Endodermal cell (in vitro differentiated cells): ENCODE measurements at regions not wholly inside any gene's neighbourhood (a gene's known extent, or its start where the extent isn't known, plus 50 kb on each side); places are given as distances from the start of the nearest gene placed in this dataset.

Source experiments
- DNase-seq: peaks from one replicate; pipeline ENCODE4 v3.0.0-alpha.2; 2017
- H3K27ac ChIP-seq: 2 replicates; pipeline ENCODE4 v1.5.1; 2013; ENCODE audit warnings: mild to moderate bottlenecking, low read depth, low read length, moderate library complexity
- H3K27me3 ChIP-seq: 2 replicates; pipeline ENCODE4 v1.6.1; 2013; ENCODE audit warnings: mild to moderate bottlenecking, low read length, moderate library complexity; ENCODE audit not compliant: insufficient read depth, control insufficient read depth, poor library complexity, severe bottlenecking
- H3K36me3 ChIP-seq: 2 replicates; pipeline ENCODE4 v1.7.0; 2013; ENCODE audit warnings: mild to moderate bottlenecking, low read length, moderate library complexity; ENCODE audit not compliant: control insufficient read depth, insufficient read depth
- H3K4me1 ChIP-seq: one replicate; pipeline ENCODE4 v1.7.0; 2013; ENCODE audit warnings: low read length; ENCODE audit not compliant: control insufficient read depth, insufficient read depth
- H3K4me3 ChIP-seq: 2 replicates; pipeline ENCODE4 v1.5.1; 2013; ENCODE audit warnings: mild to moderate bottlenecking, low read length, moderate library complexity
- H3K9ac ChIP-seq: 2 replicates; pipeline ENCODE4 v1.6.1; 2013; ENCODE audit warnings: mild to moderate bottlenecking, low read length, moderate library complexity; ENCODE audit not compliant: poor library complexity, severe bottlenecking; ENCODE audit errors: extremely low read depth
- H3K9me3 ChIP-seq: 2 replicates; pipeline ENCODE4 v1.6.1; 2013; ENCODE audit warnings: mild to moderate bottlenecking, low read length, moderate library complexity; ENCODE audit not compliant: control insufficient read depth
- H3K27ac Mint-ChIP-seq: 2 replicates; pipeline ENCODE4 v1.8.0; 2020; ENCODE audit warnings: mixed read lengths
- H3K27me3 Mint-ChIP-seq: 2 replicates; pipeline ENCODE4 v1.8.0; 2021; ENCODE audit warnings: mild to moderate bottlenecking, mixed read lengths; ENCODE audit not compliant: insufficient read depth
- H3K36me3 Mint-ChIP-seq: 2 replicates; pipeline ENCODE4 v1.8.0; 2020; ENCODE audit warnings: low read depth, mixed read lengths
- H3K4me1 Mint-ChIP-seq: 2 replicates; pipeline ENCODE4 v1.8.0; 2020; ENCODE audit warnings: mixed read lengths
- H3K4me3 Mint-ChIP-seq: 2 replicates; pipeline ENCODE4 v1.8.0; 2020; ENCODE audit warnings: mild to moderate bottlenecking, moderate library complexity, mixed read lengths
- H3K9me3 Mint-ChIP-seq: 2 replicates; pipeline ENCODE4 v1.8.0; 2020; ENCODE audit warnings: mild to moderate bottlenecking, mixed read lengths
- CTCF ChIP-seq: fragments of 200-600 bp; sonication (generic); conservative IDR thresholded peaks from 2 replicates; pipeline ENCODE4 v1.5.0; 2021; ENCODE audit warnings: antibody characterized with exemption, mild to moderate bottlenecking
- WGBS, 2 experiments: methylation state at CpG; one replicate each; pipeline versions ENCODE4 v1.1.5 to v1.1.7; 2013; ENCODE audit warnings: missing lambda C conversion rate in 2 of 2, mixed read lengths in 1 of 2; ENCODE audit not compliant: insufficient coverage in 1 of 2, insufficient read length in 1 of 2; 5-methylcytosine and 5-hydroxymethylcytosine counted together

- DNase-seq, result no peak
- Histone ChIP-seq H3K27ac (no peak overlapping the region), H3K36me3 (no peaks in the 10 kb centered on the region), H3K4me1 (no peaks in the 10 kb centered on the region), H3K9ac (no peak overlapping the region), H3K9me3 (no peaks in the 10 kb centered on the region), H3K27me3 (no peaks in the 10 kb centered on the region), H3K4me3 (no peak overlapping the region)
- Mint-ChIP-seq H3K4me1 (no peaks in the 10 kb centered on the region), H3K4me3 (no peak overlapping the region), H3K27me3 (peaks cover 2% of the 10 kb centered on the region), H3K27ac (no peak overlapping the region), H3K36me3 (no peaks in the 10 kb centered on the region), H3K9me3 (no peaks in the 10 kb centered on the region)
- no peak for TF ChIP-seq CTCF
- 93 to 98% methylated on average over 4 to 7 of the region's 7 CpGs for WGBS, 2 experiments
These were observed 269.9 kb downstream of the FAM43A start for GRCh38 chr3:194955546-194955945.

- H3K27me3 Mint-ChIP-seq, result peaks cover 2% of the 10 kb centered on the region
- TF ChIP-seq CTCF, result no peak
- H3K4me3 Mint-ChIP-seq, result no peak overlapping the region
- H3K4me3 ChIP-seq, result no peak overlapping the region
- no peaks in the 10 kb centered on the region for H3K9me3 Mint-ChIP-seq
- H3K36me3 Mint-ChIP-seq, result no peaks in the 10 kb centered on the region
- no peak overlapping the region for H3K27ac Mint-ChIP-seq
- H3K27me3 ChIP-seq, result no peaks in the 10 kb centered on the region
- no peaks in the 10 kb centered on the region for H3K4me1 ChIP-seq
- no peaks in the 10 kb centered on the region for H3K4me1 Mint-ChIP-seq
- no peak overlapping the region for H3K27ac ChIP-seq
- WGBS, 2 experiments, result 94 to 99% methylated on average over 16 to 20 of the region's 20 CpGs
- no peak overlapping the region for H3K9ac ChIP-seq
- no peaks in the 10 kb centered on the region for H3K36me3 ChIP-seq
- DNase-seq, result no peak
- no peaks in the 10 kb centered on the region for H3K9me3 ChIP-seq
These were observed 270.5 kb downstream of the FAM43A start for GRCh38 chr3:194955979-194956696.

- Histone ChIP-seq H3K4me1 (no peaks in the 10 kb centered on the region), H3K27me3 (no peaks in the 10 kb centered on the region), H3K9ac (no peak overlapping the region), H3K9me3 (no peaks in the 10 kb centered on the region), H3K27ac (no peak overlapping the region), H3K4me3 (no peak overlapping the region), H3K36me3 (no peaks in the 10 kb centered on the region)
- WGBS, 2 experiments, result 93 to 95% methylated on average over 15 to 17 of the region's 17 CpGs
- Mint-ChIP-seq H3K27me3 (peaks cover 2% of the 10 kb centered on the region), H3K36me3 (no peaks in the 10 kb centered on the region), H3K4me3 (no peak overlapping the region), H3K9me3 (no peaks in the 10 kb centered on the region), H3K27ac (no peak overlapping the region), H3K4me1 (no peaks in the 10 kb centered on the region)
- no peak for DNase-seq
- TF ChIP-seq CTCF, result no peak
These were observed 271.2 kb downstream of the FAM43A start for GRCh38 chr3:194956697-194957396.
